HG03575 (cell line): ENCODE measurements at regions not wholly inside any gene's neighbourhood (a gene's known extent, or its start where the extent isn't known, plus 50 kb on each side); places are given as distances from the start of the nearest gene placed in this dataset.

Experiments
- ATAC-seq: cut with Tn5 transposase; IDR thresholded peaks from one replicate; pipeline ENCODE4 v1.9.1; 2021; ENCODE audit not compliant: unreplicated experiment, insufficient number of reproducible peaks, low FRiP score; ENCODE audit errors: extremely low read depth

GRCh38 chr5:104299998-104300706, 737.6 kb upstream of the NUDT12 start:
- ATAC-seq, result no peak

DNA sequence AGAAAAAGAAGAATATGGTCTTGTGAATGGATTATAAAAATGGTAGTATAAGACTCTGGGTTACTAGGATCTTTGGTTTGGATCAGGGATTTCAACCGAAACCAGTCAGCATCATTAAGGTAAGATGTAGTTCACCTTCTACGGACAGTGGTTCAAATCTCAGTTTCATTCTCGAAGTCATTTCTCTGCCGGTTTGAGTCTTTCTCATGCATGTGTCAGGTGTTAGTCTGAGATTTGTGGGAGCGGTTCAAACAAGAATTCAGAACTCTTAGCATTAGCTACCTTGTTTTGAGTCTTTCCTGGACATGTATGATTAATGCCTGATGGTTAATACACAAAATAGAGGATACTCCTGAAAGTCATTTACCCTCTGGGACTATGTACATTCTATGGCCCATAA, 735.9 kb upstream of the NUDT12 start:
- no peak for ATAC-seq

GRCh38 chr5:104297076-104297475, 734.5 kb upstream of the NUDT12 start:
- ATAC-seq, result no peak

- ATAC-seq, result no peak
These were observed 733.4 kb upstream of the NUDT12 start for GRCh38 chr5:104295991-104296390.

GRCh38 chr5:104283136-104283535, 720.5 kb upstream of the NUDT12 start:
- no peak for ATAC-seq

- no peak for ATAC-seq
These were observed 711.1 kb upstream of the NUDT12 start for GRCh38 chr5:104273725-104274124.

DNA sequence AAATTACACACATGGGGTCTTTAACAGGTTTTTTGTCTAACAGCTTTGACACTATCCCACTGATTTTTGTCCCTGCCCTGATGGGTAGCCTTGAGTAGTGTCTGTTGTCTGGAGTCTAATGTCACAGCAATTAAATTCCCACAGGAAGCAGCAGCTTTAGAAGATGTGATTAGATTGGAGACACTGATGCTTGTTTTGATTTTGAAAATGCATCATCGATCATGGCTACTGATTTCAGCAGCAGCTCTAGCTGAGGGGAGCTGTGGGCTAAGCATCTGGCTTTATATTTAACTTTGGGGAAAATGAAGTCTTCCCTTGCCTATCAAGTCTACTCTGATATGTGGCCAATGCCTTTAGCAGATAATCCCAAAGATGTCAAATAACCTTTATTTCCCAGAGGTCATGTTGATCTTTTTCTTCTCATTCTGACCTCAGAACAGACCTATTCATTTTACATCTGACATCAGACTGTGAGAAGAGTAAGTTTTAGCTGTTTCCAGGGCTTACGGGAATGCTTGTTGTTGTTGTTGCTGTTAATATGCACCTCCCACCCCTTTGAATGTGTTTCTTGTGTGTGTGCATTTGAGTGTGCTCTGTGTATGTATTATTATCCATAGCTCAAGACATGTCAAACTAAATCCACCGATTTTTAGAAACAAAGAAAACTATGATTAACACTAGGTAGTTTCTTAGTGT, 704.9 kb upstream of the NUDT12 start:
- ATAC-seq, result no peak

- no peak for ATAC-seq
These were observed 703.6 kb upstream of the NUDT12 start for GRCh38 chr5:104266161-104266560.

GRCh38 chr5:104265531-104266140, 703.0 kb upstream of the NUDT12 start:
- ATAC-seq, result no peak

DNA sequence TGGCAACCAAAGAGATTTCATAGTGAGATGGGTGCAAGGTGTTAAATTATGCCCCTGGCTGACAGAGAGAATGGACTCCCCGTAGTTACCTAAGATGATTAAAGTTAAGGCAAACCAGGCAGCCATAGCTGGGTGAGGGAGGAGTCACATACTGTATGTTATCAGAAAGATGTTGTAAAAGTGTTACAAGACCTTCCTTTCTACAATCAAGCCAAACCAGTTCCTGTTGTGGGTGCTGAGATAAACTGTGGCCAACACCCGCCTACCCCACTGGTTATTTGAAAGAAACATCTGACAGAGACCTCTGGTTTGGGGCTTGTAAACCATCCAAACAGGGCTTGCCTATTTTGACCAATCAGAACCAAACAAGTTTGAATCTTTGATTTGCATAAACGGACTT, 684.7 kb upstream of the NUDT12 start:
- ATAC-seq, result no peak

DNA sequence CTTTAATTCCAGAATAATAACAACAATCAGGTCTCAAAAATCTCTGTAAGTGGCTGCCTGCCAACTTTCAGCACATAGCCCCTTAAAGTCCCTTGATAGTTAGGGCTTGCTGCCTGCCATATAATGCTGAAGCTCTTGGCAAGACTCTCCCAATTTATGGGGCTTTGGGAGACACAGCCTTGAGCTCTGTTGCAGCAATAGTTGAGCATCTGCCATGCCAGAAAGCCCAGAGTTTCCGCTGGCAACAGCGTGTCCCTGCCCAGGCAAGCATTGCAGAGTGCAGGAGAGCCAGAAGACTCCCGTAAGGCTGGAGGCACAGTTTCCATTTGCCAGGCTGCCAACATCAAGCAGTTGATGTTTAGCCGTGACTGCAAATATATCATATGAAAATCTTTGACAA, 678.5 kb upstream of the NUDT12 start:
- no peak for ATAC-seq

- no peak for ATAC-seq
These were observed 675.0 kb upstream of the NUDT12 start for GRCh38 chr5:104237586-104237985.

GRCh38 chr5:104223885-104224773, 661.5 kb upstream of the NUDT12 start:
- no peak for ATAC-seq

DNA sequence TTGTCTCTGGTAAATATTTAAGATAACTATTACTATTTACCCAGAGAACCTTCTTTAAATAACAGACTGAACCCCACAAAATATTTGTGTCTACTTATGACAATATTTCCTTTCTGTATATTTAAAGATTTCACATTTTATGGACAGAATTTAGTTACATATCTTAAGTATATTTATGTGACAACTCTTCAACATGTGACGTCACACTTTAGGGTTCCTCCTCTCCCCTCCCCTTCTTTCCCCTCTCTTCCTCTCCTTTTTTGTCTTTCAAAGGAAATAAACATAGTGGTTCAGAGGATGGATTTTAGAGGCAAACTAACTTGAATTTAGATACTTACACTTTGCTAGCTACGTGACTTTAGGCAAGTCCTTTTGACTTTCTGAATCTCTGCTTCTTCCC, 655.6 kb upstream of the NUDT12 start:
- ATAC-seq, result no peak

DNA sequence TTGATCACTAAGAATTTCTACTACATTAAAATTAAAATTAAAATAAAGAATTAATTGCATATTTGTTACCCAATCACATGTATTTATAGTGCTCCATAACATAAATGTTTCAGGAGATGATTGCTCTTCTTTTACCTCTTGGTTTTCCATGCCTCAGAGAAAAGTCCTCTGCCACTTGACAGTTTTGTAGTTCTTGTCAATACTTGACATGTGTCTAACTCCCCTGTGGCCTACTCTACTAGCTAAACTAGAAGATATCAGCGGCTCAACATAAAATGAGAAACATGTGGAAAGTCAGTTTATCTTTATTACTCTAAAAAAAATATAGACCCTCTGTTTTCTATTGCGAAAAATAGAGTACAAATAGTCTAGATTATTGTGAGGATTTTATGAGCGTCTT, 650.6 kb upstream of the NUDT12 start:
- ATAC-seq, result no peak

- ATAC-seq, result no peak
These were observed 637.2 kb upstream of the NUDT12 start for GRCh38 chr5:104199771-104200170.

- no peak for ATAC-seq
These were observed 635.6 kb upstream of the NUDT12 start for GRCh38 chr5:104198156-104198555.

GRCh38 chr5:104189909-104190308, 627.3 kb upstream of the NUDT12 start:
- ATAC-seq, result no peak

- ATAC-seq, result no peak
These were observed 626.4 kb upstream of the NUDT12 start for GRCh38 chr5:104189031-104189430.
